ENCODE measurements at regions not wholly inside any gene's neighbourhood (a gene's known extent, or its start where the extent isn't known, plus 50 kb on each side); places are given as distances from the start of the nearest gene placed in this dataset.
"Not testable (repeated sequence)": the region's sequence is repeated elsewhere in the genome, so short reads cannot be mapped to it uniquely, and the experiment has no call there.

- peaks cover 13% of the 10 kb centered on the region for H3K4me1 Mint-ChIP-seq (ENCODE audit: low read depth)
- peaks cover 2% of the 10 kb centered on the region for H3K36me3 Mint-ChIP-seq (ENCODE audit: low read depth)
- no peak for DNase-seq (ENCODE audit: low spot score)
- TF ChIP-seq, protein P1, sequence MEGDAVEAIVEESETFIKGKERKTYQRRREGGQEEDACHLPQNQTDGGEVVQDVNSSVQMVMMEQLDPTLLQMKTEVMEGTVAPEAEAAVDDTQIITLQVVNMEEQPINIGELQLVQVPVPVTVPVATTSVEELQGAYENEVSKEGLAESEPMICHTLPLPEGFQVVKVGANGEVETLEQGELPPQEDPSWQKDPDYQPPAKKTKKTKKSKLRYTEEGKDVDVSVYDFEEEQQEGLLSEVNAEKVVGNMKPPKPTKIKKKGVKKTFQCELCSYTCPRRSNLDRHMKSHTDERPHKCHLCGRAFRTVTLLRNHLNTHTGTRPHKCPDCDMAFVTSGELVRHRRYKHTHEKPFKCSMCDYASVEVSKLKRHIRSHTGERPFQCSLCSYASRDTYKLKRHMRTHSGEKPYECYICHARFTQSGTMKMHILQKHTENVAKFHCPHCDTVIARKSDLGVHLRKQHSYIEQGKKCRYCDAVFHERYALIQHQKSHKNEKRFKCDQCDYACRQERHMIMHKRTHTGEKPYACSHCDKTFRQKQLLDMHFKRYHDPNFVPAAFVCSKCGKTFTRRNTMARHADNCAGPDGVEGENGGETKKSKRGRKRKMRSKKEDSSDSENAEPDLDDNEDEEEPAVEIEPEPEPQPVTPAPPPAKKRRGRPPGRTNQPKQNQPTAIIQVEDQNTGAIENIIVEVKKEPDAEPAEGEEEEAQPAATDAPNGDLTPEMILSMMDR (IDR thresholded peaks at IDR 0.05) = no peak
- no peak overlapping the region for H3K27ac Mint-ChIP-seq (ENCODE audit: unreplicated experiment)
- peaks cover 15% of the 10 kb centered on the region for H3K9me3 Mint-ChIP-seq (ENCODE audit: low read depth)
- no peaks in the 10 kb centered on the region for H3K27me3 Mint-ChIP-seq (ENCODE audit: low read depth)
- H3K4me3 Mint-ChIP-seq (ENCODE audit: unreplicated experiment) = no peak overlapping the region
Measured at GRCh38 chr7:91397612-91398011, 133.4 kb downstream of the FZD1 start.

GRCh38 chr7:91398341-91398740 is 134.1 kb downstream of the FZD1 start:
- no peak overlapping the region for H3K27ac Mint-ChIP-seq (ENCODE audit: unreplicated experiment)
- H3K4me3 Mint-ChIP-seq (ENCODE audit: unreplicated experiment) = no peak overlapping the region
- no peak for DNase-seq (ENCODE audit: low spot score)
- H3K36me3 Mint-ChIP-seq (ENCODE audit: low read depth) = peaks cover 2% of the 10 kb centered on the region
- H3K27me3 Mint-ChIP-seq (ENCODE audit: low read depth) = no peaks in the 10 kb centered on the region
- TF ChIP-seq, protein P1 (IDR thresholded peaks at IDR 0.05) = no peak
- peaks cover 18% of the 10 kb centered on the region for H3K9me3 Mint-ChIP-seq (ENCODE audit: low read depth)
- H3K4me1 Mint-ChIP-seq (ENCODE audit: low read depth) = peaks cover 13% of the 10 kb centered on the region

GRCh38 chr7:91405092-91405788 is 141.0 kb downstream of the FZD1 start:
- no peak for DNase-seq (ENCODE audit: low spot score)
- peaks cover 15% of the 10 kb centered on the region for H3K9me3 Mint-ChIP-seq (ENCODE audit: low read depth)
- no peak overlapping the region for H3K4me3 Mint-ChIP-seq (ENCODE audit: unreplicated experiment)
- peaks cover 2% of the 10 kb centered on the region for H3K36me3 Mint-ChIP-seq (ENCODE audit: low read depth)
- TF ChIP-seq, protein P1 (IDR thresholded peaks at IDR 0.05) = no peak
- H3K27ac Mint-ChIP-seq (ENCODE audit: unreplicated experiment) = no peak overlapping the region
- H3K4me1 Mint-ChIP-seq (ENCODE audit: low read depth) = peaks cover 21% of the 10 kb centered on the region
- no peaks in the 10 kb centered on the region for H3K27me3 Mint-ChIP-seq (ENCODE audit: low read depth)

- Mint-ChIP-seq H3K9me3 (ENCODE audit: low read depth) (peaks cover 15% of the 10 kb centered on the region), H3K4me1 (ENCODE audit: low read depth) (peaks cover 21% of the 10 kb centered on the region)
- not testable (repeated sequence) for H3K27me3 Mint-ChIP-seq (ENCODE audit: low read depth); H3K27ac Mint-ChIP-seq (ENCODE audit: unreplicated experiment); H3K36me3 Mint-ChIP-seq (ENCODE audit: low read depth); H3K4me3 Mint-ChIP-seq (ENCODE audit: unreplicated experiment); DNase-seq (ENCODE audit: low spot score)
Measured at GRCh38 chr7:91405873-91406272, 141.6 kb downstream of the FZD1 start.

DNA sequence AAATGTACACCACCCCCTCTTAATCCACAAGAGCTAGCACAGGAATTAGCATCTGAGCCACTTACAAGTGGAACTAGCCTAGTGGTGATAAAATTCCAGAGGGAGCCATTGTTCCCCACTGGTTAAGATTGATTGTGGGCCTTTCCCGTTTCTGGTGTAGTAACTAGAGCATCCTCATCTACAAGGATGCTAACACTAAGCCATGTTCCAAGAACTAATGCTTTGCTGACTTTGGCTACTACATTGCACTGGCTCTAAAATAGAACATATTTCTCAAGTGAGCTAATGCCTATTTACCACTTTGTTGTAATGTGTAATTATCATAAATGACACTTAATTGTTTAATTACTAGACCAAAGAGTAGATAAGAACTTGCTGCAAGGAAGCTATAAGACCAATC is 143.7 kb downstream of the FZD1 start:
- H3K36me3 Mint-ChIP-seq (ENCODE audit: low read depth) = no peaks in the 10 kb centered on the region
- no peak for DNase-seq (ENCODE audit: low spot score)
- no peaks in the 10 kb centered on the region for H3K27me3 Mint-ChIP-seq (ENCODE audit: low read depth)

More for the DNA sequence above, 143.7 kb downstream of the FZD1 start:
- Mint-ChIP-seq H3K27ac (ENCODE audit: unreplicated experiment) (no peak overlapping the region), H3K4me1 (ENCODE audit: low read depth) (peaks cover 28% of the 10 kb centered on the region), H3K4me3 (ENCODE audit: unreplicated experiment) (no peak overlapping the region), H3K9me3 (ENCODE audit: low read depth) (peaks cover 3% of the 10 kb centered on the region)
- TF ChIP-seq, protein P1 (IDR thresholded peaks at IDR 0.05) = no peak

All from chondrocyte (in vitro differentiated cells).